Liver (tissue), 8 donors: ENCODE measurements at regions not wholly inside any gene's neighbourhood (a gene's known extent, or its start where the extent isn't known, plus 50 kb on each side); places are given as distances from the start of the nearest gene placed in this dataset.

ENCODE experiments used
- DNase-seq: peaks from one replicate; pipeline ENCODE4 v3.0.0-alpha.2; 2017; ENCODE audit warnings: low spot score
- H3K27ac ChIP-seq, 2 donors: one replicate each; pipeline ENCODE4 v1.7.0; 2013; ENCODE audit warnings: inconsistent platforms in 2 of 2, low read length in 2 of 2, control low read depth in 1 of 2, low read depth in 1 of 2, mild to moderate bottlenecking in 1 of 2
- H3K27me3 ChIP-seq, 4 donors: one replicate each; pipeline versions ENCODE4 v1.6.1 to v1.7.0; 2013; ENCODE audit warnings: low read length in 3 of 4, inconsistent platforms in 1 of 4, mild to moderate bottlenecking in 1 of 4, moderate library complexity in 1 of 4; ENCODE audit not compliant: control insufficient read depth in 4 of 4, insufficient read depth in 4 of 4
- H3K36me3 ChIP-seq, 4 donors: one replicate each; pipeline versions ENCODE4 v1.6.1 to v1.7.0; 2013; ENCODE audit warnings: low read length in 3 of 4, mild to moderate bottlenecking in 3 of 4, low read depth in 1 of 4, moderate library complexity in 1 of 4; ENCODE audit not compliant: control insufficient read depth in 4 of 4, insufficient read depth in 3 of 4
- H3K4me1 ChIP-seq, 4 donors: one replicate each; pipeline versions ENCODE4 v1.6.1 to v1.7.0; 2013; ENCODE audit warnings: low read length in 3 of 4, mild to moderate bottlenecking in 3 of 4, moderate library complexity in 1 of 4; ENCODE audit not compliant: control insufficient read depth in 4 of 4, insufficient read depth in 4 of 4
- H3K4me3 ChIP-seq, 3 donors: one replicate each; pipeline versions ENCODE4 v1.6.1 to v1.7.0; 2013; ENCODE audit warnings: low read length in 3 of 3, control low read depth in 1 of 3, low read depth in 1 of 3, mild to moderate bottlenecking in 1 of 3
- H3K9ac ChIP-seq, 2 donors: one replicate each; pipeline ENCODE4 v1.7.0; 2013; ENCODE audit warnings: low read length in 2 of 2, mild to moderate bottlenecking in 2 of 2, moderate library complexity in 2 of 2, control low read depth in 1 of 2, low read depth in 1 of 2
- H3K9me3 ChIP-seq, 4 donors: one replicate each; pipeline versions ENCODE4 v1.6.1 to v1.7.0; 2013; ENCODE audit warnings: low read length in 3 of 4; ENCODE audit not compliant: control insufficient read depth in 4 of 4
- EGR1 ChIP-seq, 2 donors: IDR thresholded peaks; 2 replicates each; pipeline ENCODE4 v1.6.1; 2016 to 2018; ENCODE audit warnings: antibody characterized with exemption in 2 of 2, low read depth in 2 of 2
- FOXA1 ChIP-seq: IDR thresholded peaks from 2 replicates; pipeline ENCODE4 v1.6.1; 2016; ENCODE audit warnings: antibody characterized with exemption
- FOXA2 ChIP-seq: IDR thresholded peaks from 2 replicates; pipeline ENCODE4 v1.6.1; 2016; ENCODE audit warnings: antibody characterized with exemption
- GABPA ChIP-seq, 2 donors: IDR thresholded peaks in 1 of 2; conservative IDR thresholded peaks in 1 of 2; 2 replicates each; pipeline ENCODE4 v1.6.1; 2016; ENCODE audit warnings: antibody characterized with exemption in 2 of 2, mild to moderate bottlenecking in 1 of 2, moderate library complexity in 1 of 2
- HNF4A ChIP-seq, 2 donors: conservative IDR thresholded peaks; 2 replicates each; pipeline ENCODE4 v1.6.1; 2016; ENCODE audit warnings: antibody characterized with exemption in 2 of 2, mild to moderate bottlenecking in 2 of 2
- HNF4G ChIP-seq: IDR thresholded peaks from 2 replicates; pipeline ENCODE4 v1.6.1; 2016; ENCODE audit warnings: antibody characterized with exemption
- JUND ChIP-seq, 2 donors: IDR thresholded peaks; 2 replicates each; pipeline ENCODE4 v1.6.1; 2016; ENCODE audit warnings: antibody characterized with exemption in 2 of 2
- MAX ChIP-seq: IDR thresholded peaks from 2 replicates; pipeline ENCODE4 v1.6.1; 2016; ENCODE audit warnings: antibody characterized with exemption
- NR2F2 ChIP-seq: IDR thresholded peaks from 2 replicates; pipeline ENCODE4 v1.6.1; 2016; ENCODE audit warnings: antibody characterized with exemption
- RAD21 ChIP-seq, 2 donors: IDR thresholded peaks; 2 replicates each; pipeline ENCODE4 v1.6.1; 2016; ENCODE audit warnings: antibody characterized with exemption in 2 of 2, mild to moderate bottlenecking in 2 of 2
- RXRA ChIP-seq, 2 donors: IDR thresholded peaks; 2 replicates each; pipeline ENCODE4 v1.6.1; 2017 to 2018; ENCODE audit warnings: antibody characterized with exemption in 2 of 2, mild to moderate bottlenecking in 1 of 2
- SP1 ChIP-seq: IDR thresholded peaks from 2 replicates; pipeline ENCODE4 v1.6.1; 2018; ENCODE audit warnings: antibody characterized with exemption, mild to moderate bottlenecking
- TAF1 ChIP-seq: conservative IDR thresholded peaks from 2 replicates; pipeline ENCODE4 v1.6.1; 2016; ENCODE audit warnings: antibody characterized with exemption, mild to moderate bottlenecking
- YY1 ChIP-seq: IDR thresholded peaks from 2 replicates; pipeline ENCODE4 v1.6.1; 2016; ENCODE audit warnings: antibody characterized with exemption, mild to moderate bottlenecking
- WGBS: extraction: QIAGEN DNeasy Blood & Tissue Kit; methylation state at CpG from one replicate; pipeline ENCODE4 v1.1.7; 2013; 5-methylcytosine and 5-hydroxymethylcytosine counted together
- TF ChIP-seq, protein P1 (sequence below): IDR thresholded peaks from 2 replicates; pipeline ENCODE4 v1.6.1; 2016; ENCODE audit warnings: antibody characterized with exemption
- TF ChIP-seq, protein P2 (sequence below): IDR thresholded peaks from 2 replicates; pipeline ENCODE4 v1.6.1; 2016; ENCODE audit warnings: antibody characterized with exemption
- TF ChIP-seq, protein P3 (sequence below): IDR thresholded peaks from 2 replicates; pipeline ENCODE4 v1.6.1; 2016; ENCODE audit warnings: antibody characterized with exemption, mild to moderate bottlenecking
- TF ChIP-seq, protein P4 (sequence below): fragments of 150-350 bp; IDR thresholded peaks from 2 replicates; pipeline ENCODE4 v1.5.1; 2017; ENCODE audit warnings: improper control_type of control experiment, low read depth, low read length; ENCODE audit not compliant: missing input control
- donor health status: healthy.
- donor health status: healthy.
- donor health status: healthy.
- donor health status: healthy.
- donor health status: healthy.

DNA sequence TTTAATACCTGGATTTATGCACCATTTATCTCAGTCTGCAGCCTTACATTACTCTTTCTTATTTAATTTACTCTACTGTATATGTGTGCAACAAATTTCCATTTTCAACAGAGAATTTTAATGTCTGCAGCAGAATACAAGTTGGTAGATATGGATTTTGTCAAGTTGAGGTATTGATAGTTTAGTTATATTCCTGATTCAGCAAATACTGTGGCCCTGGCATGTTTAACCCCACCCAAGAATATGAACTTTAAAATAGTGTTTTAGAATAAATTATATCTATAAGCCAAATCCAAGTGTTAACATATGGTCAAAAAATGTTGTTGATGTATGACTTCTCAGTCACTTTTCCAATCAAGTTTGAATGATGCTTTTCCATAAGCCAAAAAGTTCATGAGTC is 378.4 kb upstream of the NRG3 start:
- H3K4me3 ChIP-seq, result no peak overlapping the region

DNA sequence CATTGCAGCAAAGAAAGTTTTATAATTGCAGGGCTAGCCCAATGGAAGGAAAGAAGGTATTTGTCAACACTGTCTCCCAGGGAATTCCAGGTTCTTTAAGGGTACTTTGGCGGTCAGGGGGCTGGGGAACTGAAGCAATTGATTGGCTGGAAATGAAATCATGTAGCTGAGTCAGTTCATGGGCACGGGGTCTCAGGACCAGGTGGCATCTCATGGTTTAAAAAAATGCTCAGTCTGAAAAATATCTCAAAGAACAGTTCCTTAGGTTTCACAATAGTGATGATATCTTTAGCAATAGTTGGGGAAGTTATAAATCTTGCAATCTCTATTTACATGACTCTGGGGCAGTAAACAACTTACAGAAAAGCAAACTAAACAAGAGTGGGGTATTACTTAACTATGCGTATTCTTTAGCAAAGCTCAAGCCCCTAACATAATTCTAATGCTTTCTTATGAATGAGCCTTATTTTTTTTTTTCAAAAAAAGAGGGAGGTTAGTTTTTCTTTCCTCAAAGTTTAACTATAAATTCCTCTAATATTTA is 376.9 kb upstream of the NRG3 start:
- peaks cover 0 to 2% (median 0%) of the 10 kb centered on the region in 4 donors for H3K4me1 ChIP-seq
- H3K9me3 ChIP-seq, result no peaks in the 10 kb centered on the region
- H3K27ac ChIP-seq, result no peak overlapping the region
- no peaks in the 10 kb centered on the region for H3K36me3 ChIP-seq
- no peak for DNase-seq
- no peaks in the 10 kb centered on the region for H3K27me3 ChIP-seq
- H3K4me3 ChIP-seq, result no peak overlapping the region
- TF ChIP-seq TAF1 (no peak), EGR1 (IDR thresholded peaks at IDR 0.05; ENCODE audit: low read depth in 2 of 2) (no peak), RXRA (IDR thresholded peaks at IDR 0.05) (no peak), RAD21 (IDR thresholded peaks at IDR 0.05) (no peak), GABPA (IDR thresholded peaks at IDR 0.05 in 1 of 2, conservative IDR thresholded peaks at IDR 0.05 in 1 of 2) (no peak), HNF4A (conservative IDR thresholded peaks at IDR 0.05) (no peak), NR2F2 (no peak), FOXA1 (no peak), SP1 (no peak), FOXA2 (no peak), YY1 (no peak), MAX (no peak), HNF4G (no peak), JUND (IDR thresholded peaks at IDR 0.05) (no peak)
- TF ChIP-seq, protein P1, sequence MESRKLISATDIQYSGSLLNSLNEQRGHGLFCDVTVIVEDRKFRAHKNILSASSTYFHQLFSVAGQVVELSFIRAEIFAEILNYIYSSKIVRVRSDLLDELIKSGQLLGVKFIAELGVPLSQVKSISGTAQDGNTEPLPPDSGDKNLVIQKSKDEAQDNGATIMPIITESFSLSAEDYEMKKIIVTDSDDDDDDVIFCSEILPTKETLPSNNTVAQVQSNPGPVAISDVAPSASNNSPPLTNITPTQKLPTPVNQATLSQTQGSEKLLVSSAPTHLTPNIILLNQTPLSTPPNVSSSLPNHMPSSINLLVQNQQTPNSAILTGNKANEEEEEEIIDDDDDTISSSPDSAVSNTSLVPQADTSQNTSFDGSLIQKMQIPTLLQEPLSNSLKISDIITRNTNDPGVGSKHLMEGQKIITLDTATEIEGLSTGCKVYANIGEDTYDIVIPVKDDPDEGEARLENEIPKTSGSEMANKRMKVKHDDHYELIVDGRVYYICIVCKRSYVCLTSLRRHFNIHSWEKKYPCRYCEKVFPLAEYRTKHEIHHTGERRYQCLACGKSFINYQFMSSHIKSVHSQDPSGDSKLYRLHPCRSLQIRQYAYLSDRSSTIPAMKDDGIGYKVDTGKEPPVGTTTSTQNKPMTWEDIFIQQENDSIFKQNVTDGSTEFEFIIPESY, result no peak
- TF ChIP-seq, protein P2, sequence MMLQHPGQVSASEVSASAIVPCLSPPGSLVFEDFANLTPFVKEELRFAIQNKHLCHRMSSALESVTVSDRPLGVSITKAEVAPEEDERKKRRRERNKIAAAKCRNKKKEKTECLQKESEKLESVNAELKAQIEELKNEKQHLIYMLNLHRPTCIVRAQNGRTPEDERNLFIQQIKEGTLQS, result no peak
- TF ChIP-seq, protein P3, sequence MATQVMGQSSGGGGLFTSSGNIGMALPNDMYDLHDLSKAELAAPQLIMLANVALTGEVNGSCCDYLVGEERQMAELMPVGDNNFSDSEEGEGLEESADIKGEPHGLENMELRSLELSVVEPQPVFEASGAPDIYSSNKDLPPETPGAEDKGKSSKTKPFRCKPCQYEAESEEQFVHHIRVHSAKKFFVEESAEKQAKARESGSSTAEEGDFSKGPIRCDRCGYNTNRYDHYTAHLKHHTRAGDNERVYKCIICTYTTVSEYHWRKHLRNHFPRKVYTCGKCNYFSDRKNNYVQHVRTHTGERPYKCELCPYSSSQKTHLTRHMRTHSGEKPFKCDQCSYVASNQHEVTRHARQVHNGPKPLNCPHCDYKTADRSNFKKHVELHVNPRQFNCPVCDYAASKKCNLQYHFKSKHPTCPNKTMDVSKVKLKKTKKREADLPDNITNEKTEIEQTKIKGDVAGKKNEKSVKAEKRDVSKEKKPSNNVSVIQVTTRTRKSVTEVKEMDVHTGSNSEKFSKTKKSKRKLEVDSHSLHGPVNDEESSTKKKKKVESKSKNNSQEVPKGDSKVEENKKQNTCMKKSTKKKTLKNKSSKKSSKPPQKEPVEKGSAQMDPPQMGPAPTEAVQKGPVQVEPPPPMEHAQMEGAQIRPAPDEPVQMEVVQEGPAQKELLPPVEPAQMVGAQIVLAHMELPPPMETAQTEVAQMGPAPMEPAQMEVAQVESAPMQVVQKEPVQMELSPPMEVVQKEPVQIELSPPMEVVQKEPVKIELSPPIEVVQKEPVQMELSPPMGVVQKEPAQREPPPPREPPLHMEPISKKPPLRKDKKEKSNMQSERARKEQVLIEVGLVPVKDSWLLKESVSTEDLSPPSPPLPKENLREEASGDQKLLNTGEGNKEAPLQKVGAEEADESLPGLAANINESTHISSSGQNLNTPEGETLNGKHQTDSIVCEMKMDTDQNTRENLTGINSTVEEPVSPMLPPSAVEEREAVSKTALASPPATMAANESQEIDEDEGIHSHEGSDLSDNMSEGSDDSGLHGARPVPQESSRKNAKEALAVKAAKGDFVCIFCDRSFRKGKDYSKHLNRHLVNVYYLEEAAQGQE, result no peak
- TF ChIP-seq, protein P4, sequence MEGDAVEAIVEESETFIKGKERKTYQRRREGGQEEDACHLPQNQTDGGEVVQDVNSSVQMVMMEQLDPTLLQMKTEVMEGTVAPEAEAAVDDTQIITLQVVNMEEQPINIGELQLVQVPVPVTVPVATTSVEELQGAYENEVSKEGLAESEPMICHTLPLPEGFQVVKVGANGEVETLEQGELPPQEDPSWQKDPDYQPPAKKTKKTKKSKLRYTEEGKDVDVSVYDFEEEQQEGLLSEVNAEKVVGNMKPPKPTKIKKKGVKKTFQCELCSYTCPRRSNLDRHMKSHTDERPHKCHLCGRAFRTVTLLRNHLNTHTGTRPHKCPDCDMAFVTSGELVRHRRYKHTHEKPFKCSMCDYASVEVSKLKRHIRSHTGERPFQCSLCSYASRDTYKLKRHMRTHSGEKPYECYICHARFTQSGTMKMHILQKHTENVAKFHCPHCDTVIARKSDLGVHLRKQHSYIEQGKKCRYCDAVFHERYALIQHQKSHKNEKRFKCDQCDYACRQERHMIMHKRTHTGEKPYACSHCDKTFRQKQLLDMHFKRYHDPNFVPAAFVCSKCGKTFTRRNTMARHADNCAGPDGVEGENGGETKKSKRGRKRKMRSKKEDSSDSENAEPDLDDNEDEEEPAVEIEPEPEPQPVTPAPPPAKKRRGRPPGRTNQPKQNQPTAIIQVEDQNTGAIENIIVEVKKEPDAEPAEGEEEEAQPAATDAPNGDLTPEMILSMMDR, result no peak
- WGBS, result 32% methylated on average over 3 of the region's 3 CpGs
- H3K9ac ChIP-seq, result no peak overlapping the region

More for the DNA sequence above, 378.4 kb upstream of the NRG3 start:
- TF ChIP-seq YY1 (no peak), RXRA (IDR thresholded peaks at IDR 0.05) (no peak), HNF4A (conservative IDR thresholded peaks at IDR 0.05) (no peak), GABPA (IDR thresholded peaks at IDR 0.05 in 1 of 2, conservative IDR thresholded peaks at IDR 0.05 in 1 of 2) (no peak), EGR1 (IDR thresholded peaks at IDR 0.05; ENCODE audit: low read depth in 2 of 2) (no peak), TAF1 (no peak), MAX (no peak), NR2F2 (no peak)
- Histone ChIP-seq H3K4me1 (peaks cover 0 to 2% (median 0%) of the 10 kb centered on the region in 4 donors), H3K9ac (no peak overlapping the region), H3K27me3 (no peaks in the 10 kb centered on the region), H3K36me3 (no peaks in the 10 kb centered on the region), H3K27ac (no peak overlapping the region), H3K9me3 (no peaks in the 10 kb centered on the region)
- DNase-seq, result no peak
